ENCODE measurements at regions not wholly inside any gene's neighbourhood (a gene's known extent, or its start where the extent isn't known, plus 50 kb on each side); places are given as distances from the start of the nearest gene placed in this dataset.
"Not testable (repeated sequence)": the region's sequence is repeated elsewhere in the genome, so short reads cannot be mapped to it uniquely, and the experiment has no call there.

DNA sequence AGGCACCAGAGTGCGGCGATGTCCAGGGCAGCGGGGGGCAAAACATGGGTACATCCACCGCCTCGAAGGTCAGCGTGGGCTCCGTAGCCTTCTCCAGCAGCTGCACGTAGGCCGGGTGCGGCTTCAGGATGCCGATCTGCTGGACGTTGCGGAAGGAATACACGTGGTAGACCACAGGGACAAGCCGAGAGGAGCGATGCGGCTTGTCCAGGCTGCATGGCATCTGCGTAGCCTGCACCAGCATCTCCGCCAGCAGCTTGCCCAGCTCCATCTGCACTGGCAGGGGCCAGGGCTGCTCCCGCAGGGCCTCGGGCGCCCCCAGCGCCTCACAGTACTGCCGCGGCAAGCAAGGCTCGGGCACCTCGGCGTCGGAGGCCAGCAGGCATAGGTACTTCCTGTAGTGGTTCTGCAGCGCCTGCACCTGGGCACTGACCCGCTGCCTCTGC is 73.6 kb upstream of the MED13 start:
- H3K4me1 Mint-ChIP-seq, H3K9me3 Mint-ChIP-seq, POLR2A ChIA-PET, DNase-seq, H3K36me3 Mint-ChIP-seq, H3K27ac Mint-ChIP-seq, ATAC-seq: not testable (repeated sequence)
- Mint-ChIP-seq H3K4me3 (peak overlapping the region in 4 of 10 donors; percentile 7 to 57 (median 30)), H3K27me3 (peaks cover 11 to 64% (median 29%) of the 10 kb centered on the region in 5 donors)

DNA sequence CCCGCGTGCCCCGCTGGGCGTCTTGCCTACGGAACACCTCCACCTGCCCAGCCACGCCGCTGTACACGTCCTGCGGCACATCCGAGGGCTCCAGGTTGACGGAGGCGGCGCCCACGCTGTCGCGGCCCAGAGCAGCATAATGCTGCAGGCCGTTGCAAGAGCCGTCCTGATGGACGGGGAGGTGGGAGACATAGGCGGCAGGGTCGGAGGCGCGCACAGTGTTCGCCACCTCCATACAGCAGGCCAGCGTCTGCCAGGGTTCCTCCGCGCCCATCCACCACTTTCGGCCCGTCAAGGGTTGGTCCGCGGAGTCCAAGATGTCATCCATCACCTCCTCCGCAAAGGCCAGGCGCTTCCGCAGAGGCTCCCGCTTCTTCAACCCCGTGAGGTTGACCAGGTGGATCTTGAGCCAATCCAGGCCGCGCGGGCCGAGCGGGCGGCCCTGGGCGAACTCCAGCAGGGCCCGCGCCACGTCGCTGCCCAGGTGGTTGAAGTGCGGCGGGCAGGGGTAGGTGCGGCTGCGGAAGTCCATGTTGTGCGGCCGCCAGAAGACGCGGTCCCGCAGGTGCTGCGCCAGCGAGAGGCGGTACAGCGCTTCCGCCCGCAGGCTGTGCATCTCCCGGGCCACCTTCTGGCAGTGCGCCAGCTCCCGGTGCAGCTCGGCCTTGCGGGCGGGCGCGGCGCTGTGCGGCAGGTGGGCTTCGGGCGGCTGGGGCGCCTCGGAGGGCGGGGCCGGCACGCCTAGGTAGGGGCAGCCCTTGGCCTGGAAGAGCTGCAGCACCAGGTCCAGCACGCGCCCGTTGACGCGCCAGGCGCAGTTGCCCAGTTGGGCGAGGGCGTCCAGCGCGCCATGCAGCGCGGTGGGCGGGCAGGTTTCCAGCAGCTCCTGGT is 72.9 kb upstream of the MED13 start:
- Mint-ChIP-seq H3K27me3 (peaks cover 10 to 57% (median 29%) of the 10 kb centered on the region in 5 donors), H3K4me3 (peak overlapping the region in 4 of 10 donors; percentile 5 to 57 (median 6))
- ATAC-seq, DNase-seq, H3K27ac Mint-ChIP-seq, H3K36me3 Mint-ChIP-seq, POLR2A ChIA-PET, H3K4me1 Mint-ChIP-seq, H3K9me3 Mint-ChIP-seq: not testable (repeated sequence)

DNA sequence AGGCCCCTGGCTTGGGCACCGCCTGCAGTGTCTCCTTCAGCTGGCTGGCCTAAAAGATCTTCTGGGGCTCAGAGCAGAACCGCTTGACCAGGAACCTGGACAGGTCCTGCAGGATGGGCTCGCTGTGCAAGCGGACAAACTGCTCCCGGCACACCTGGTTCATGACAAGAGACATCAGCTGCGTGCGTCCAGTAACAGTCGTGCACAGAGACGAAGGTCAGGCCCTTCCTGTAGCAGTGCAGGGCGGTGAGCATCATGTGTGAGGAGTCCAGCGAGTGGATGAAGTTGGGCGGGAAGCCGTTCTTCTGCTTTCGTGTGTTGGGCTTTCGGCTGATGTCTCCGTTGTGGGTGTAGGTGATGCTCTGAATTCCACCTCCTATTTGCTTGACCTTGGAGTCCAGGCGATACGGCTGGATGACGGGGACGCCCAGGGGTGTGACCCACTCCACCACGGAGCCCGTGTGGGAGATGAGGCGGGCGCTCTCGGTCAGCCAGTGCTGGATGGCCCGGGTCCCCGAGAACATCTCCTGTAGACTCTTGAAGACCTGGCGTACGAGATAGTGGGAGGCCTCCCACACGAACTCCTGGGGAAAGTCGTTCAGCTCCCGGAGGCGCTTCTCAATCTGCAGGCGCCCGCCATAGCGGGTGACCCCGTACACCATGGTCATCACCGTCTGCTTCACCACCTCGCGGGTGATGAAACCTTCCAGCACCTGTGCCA is 72.1 kb upstream of the MED13 start:
- POLR2A ChIA-PET, H3K4me1 Mint-ChIP-seq, DNase-seq, H3K9me3 Mint-ChIP-seq, H3K27ac Mint-ChIP-seq, H3K36me3 Mint-ChIP-seq, ATAC-seq: not testable (repeated sequence)
- Mint-ChIP-seq H3K27me3 (peaks cover 7 to 49% (median 29%) of the 10 kb centered on the region in 5 donors), H3K4me3 (peak overlapping the region in 4 of 10 donors; percentile 6 to 27 (median 20))

DNA sequence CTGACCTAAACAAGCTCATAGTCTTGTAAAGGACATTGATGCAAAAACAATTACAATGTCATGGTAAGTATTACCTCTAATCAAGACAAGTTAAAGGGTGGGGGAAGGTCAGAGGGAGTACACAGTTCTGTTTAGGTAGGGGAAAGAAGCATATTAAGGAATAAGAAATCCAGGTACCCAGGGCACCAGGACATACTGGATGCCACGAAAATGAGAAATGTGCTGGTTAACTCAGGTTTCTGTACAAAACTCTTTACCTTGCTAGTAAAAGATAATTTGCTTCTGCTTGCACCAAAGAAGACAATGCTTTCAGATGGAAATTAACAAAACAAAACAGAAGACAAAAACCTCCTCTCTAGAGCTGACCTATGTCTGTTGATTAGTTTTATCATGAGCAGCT is 70.7 kb upstream of the MED13 start:
- Mint-ChIP-seq H3K36me3 (no peaks in the 10 kb centered on the region), H3K4me1 (peaks cover 0 to 5% (median 0%) of the 10 kb centered on the region in 4 donors), H3K9me3 (peaks cover 0 to 3% (median 0%) of the 10 kb centered on the region in 9 donors), H3K27ac (no peak overlapping the region), H3K4me3 (peak overlapping the region in 2 of 10 donors; percentile 27 to 48), H3K27me3 (peaks cover 6 to 43% (median 28%) of the 10 kb centered on the region in 5 donors)
- DNase-seq: no peak
- POLR2A ChIA-PET: no interaction called here
- no peak for ATAC-seq

DNA sequence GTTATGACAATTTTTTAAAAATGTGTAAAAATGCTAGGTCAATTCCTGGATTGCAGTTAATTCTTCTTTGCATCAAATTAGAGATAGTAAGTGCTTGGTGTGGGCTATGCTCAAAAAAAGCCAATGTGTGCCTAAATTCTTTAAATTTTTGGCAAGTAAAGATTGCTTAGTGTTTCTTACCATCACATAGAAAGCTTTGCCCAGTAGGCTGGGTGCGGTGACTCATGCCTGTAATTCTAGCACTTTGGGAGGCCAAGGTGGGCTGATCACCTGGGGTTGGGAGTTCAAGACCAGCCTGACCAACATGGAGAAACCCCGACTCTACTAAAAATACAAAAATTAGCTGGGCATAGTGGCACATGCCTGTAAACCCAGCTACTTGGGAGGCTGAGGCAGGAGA is 70.0 kb upstream of the MED13 start:
- H3K36me3 Mint-ChIP-seq, H3K9me3 Mint-ChIP-seq, ATAC-seq, H3K4me3 Mint-ChIP-seq, POLR2A ChIA-PET, H3K4me1 Mint-ChIP-seq, DNase-seq: not testable (repeated sequence)
- H3K27me3 Mint-ChIP-seq: peaks cover 3 to 38% (median 26%) of the 10 kb centered on the region in 5 donors
- H3K27ac Mint-ChIP-seq: peak overlapping the region in 1 of 10 donors; percentile 34

DNA sequence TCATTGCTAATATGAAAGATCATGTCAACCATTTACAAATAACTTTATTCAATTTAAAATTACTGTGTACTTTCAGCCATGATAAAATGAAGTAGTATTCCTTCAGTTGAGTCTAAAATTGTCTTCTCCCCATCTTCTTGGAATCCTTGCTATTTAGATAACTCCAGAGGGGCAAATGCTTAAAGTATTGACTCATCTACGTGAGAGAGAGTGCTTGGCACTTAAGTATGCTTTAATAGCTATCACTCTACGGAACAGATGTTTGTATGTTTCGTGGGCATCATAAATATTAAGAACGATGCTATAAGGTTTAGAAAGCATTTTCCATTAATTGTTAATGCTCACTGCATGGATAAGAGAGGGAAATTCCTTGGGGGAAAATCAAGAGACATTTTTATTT is 69.3 kb upstream of the MED13 start:
- DNase-seq (no peak), ATAC-seq (no peak)
- H3K36me3 Mint-ChIP-seq: no peaks in the 10 kb centered on the region
- peaks cover 3 to 34% (median 24%) of the 10 kb centered on the region in 5 donors for H3K27me3 Mint-ChIP-seq
- peaks cover 0 to 3% (median 0%) of the 10 kb centered on the region in 4 donors for H3K4me1 Mint-ChIP-seq
- POLR2A ChIA-PET: no interaction called here
- H3K27ac Mint-ChIP-seq: no peak overlapping the region
- no peak overlapping the region for H3K4me3 Mint-ChIP-seq
- peaks cover 0 to 3% (median 0%) of the 10 kb centered on the region in 9 donors for H3K9me3 Mint-ChIP-seq

DNA sequence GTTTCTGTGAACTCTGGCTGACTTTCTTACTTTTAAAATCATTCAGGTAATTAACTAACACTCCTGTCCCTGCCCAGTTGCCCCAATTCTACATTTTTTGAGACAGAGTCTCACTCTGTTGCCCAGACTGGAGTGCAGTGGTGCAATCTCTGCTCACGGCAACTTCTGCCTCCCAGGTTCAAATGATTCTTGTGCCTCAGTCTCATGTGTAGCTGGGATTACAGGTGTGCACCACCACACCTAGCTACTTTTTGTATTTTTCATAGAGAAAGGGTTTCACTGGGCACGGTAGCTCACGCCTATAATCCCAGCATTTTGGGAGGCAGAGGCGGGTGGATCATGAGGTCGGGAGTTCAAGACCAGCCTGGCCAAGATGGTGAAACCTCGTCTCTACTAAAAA is 66.2 kb upstream of the MED13 start:
- H3K36me3 Mint-ChIP-seq, ATAC-seq, H3K27ac Mint-ChIP-seq, DNase-seq, H3K9me3 Mint-ChIP-seq, H3K4me1 Mint-ChIP-seq, H3K4me3 Mint-ChIP-seq, POLR2A ChIA-PET: not testable (repeated sequence)
- peaks cover 2 to 17% (median 16%) of the 10 kb centered on the region in 5 donors for H3K27me3 Mint-ChIP-seq

DNA sequence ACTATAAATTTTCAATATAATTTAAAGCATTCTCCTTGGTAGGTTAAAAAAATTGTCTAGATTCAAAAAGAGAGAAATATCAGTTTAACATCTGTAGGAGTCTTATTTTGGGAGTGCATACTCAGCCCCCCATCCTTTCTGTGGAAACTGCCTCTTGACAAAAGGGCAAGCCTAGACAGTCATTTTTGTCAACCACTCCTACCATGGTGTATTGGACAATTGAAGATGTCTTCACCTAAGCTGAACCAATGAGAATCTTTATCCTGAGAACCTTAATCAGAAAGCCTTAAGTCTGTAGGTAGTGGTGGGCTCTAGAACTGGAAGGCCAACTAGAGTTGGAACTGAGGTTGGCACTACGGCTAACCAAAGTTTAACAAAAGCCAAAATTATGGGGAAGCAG is 65.7 kb upstream of the MED13 start:
- DNase-seq (no peak), ATAC-seq (no peak)
- POLR2A ChIA-PET: no interaction called here
- Mint-ChIP-seq H3K36me3 (peaks cover 0 to 3% (median 0%) of the 10 kb centered on the region in 3 donors), H3K27me3 (peaks cover 3 to 16% (median 14%) of the 10 kb centered on the region in 5 donors), H3K4me1 (peaks cover 0 to 5% (median 2%) of the 10 kb centered on the region in 4 donors), H3K27ac (no peak overlapping the region), H3K4me3 (no peak overlapping the region), H3K9me3 (peaks cover 0 to 3% (median 0%) of the 10 kb centered on the region in 9 donors)

DNA sequence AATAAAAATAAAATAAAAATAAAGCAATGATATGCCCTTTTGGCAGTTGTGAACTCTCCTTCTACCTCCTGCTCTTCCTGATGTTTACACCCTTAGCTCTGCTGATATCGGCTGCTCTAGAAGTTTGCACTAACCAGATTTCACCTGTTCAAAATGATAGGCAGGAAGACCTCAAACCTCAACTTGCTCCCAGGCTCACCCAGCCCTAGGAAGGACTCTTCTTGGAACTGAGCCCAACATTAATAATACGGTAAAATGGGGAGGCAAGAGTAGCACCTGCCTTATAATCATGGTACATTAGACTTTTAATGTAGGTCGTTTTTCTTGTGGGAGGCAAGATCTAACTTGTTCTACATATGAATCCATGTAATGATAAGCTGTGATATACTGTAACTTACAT is 61.2 kb upstream of the MED13 start:
- H3K9me3 Mint-ChIP-seq: no peaks in the 10 kb centered on the region
- POLR2A ChIA-PET: no interaction called here
- H3K27me3 Mint-ChIP-seq: peaks cover 14 to 31% (median 20%) of the 10 kb centered on the region in 5 donors
- DNase-seq: no peak
- H3K36me3 Mint-ChIP-seq: peaks cover 0 to 3% (median 0%) of the 10 kb centered on the region in 3 donors
- no peak for ATAC-seq
- peak overlapping the region in 1 of 10 donors; percentile 22 for H3K27ac Mint-ChIP-seq
- H3K4me1 Mint-ChIP-seq: peaks cover 0 to 8% (median 3%) of the 10 kb centered on the region in 4 donors
- no peak overlapping the region for H3K4me3 Mint-ChIP-seq

DNA sequence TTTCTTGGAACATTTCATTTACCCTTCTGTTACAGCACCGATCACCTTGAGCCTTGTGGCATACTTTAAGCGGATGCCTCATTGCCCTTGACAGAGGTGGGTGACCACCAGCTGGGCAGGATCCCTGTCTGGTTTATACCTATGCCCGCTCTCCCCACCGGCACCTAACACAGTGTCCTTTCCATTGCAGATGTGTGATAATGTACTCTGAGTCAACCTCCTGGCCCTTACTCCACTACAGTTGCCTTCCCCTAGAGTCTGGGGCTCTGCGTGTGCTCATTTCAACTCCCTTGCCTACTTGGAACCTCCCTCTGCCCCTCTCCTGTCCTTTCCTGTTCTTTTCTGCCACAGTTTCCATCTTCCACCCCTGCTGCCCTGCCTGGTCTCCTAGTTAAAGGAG is 60.2 kb upstream of the MED13 start:
- no peak for ATAC-seq
- H3K36me3 Mint-ChIP-seq: peaks cover 0 to 3% (median 0%) of the 10 kb centered on the region in 3 donors
- peaks cover 13 to 31% (median 19%) of the 10 kb centered on the region in 5 donors for H3K27me3 Mint-ChIP-seq
- POLR2A ChIA-PET: no interaction called here
- H3K9me3 Mint-ChIP-seq: no peaks in the 10 kb centered on the region
- H3K27ac Mint-ChIP-seq: peak overlapping the region in 1 of 10 donors; percentile 2
- no peak for DNase-seq
- H3K4me1 Mint-ChIP-seq: peaks cover 0 to 11% (median 3%) of the 10 kb centered on the region in 4 donors
- H3K4me3 Mint-ChIP-seq: no peak overlapping the region

DNA sequence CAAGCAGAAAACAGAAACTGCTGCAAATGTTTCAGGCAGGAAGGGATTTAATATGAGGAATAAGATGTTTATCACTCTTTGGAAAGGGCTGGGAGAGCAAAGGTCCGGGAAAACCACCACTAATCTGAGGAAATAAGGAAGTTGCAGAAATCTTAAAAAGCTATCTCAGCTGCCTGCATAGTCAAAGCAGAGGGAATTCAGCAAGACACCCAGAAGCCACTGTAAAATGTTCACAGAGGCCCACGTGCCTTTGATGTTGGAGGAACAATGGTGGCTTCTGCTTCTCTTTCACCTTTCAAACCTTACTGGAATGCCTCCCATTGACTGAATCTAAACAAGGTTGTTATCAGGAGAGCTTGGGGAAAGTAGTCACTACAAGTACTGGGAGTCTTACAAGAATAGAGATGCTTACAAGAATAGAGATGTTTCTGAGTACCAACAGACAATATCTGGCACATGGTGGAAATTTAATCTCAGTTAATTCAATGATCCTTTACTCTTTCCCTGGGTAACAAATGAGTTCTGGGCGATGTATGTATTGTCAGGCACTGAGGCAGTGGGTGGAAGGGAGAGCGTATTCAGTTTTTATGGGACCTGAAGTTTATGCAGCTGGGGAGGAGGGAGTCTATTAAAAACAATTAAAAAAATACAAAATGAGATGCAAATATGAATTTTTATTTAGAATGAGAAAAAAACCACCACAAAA is 56.1 kb upstream of the MED13 start:
- no peaks in the 10 kb centered on the region for H3K9me3 Mint-ChIP-seq
- peaks cover 0 to under 1% (median 0%) of the 10 kb centered on the region in 3 donors for H3K36me3 Mint-ChIP-seq
- H3K27ac Mint-ChIP-seq: no peak overlapping the region
- no peak overlapping the region for H3K4me3 Mint-ChIP-seq
- DNase-seq (no peak), ATAC-seq (no peak)
- peaks cover 0 to 8% (median 1%) of the 10 kb centered on the region in 4 donors for H3K4me1 Mint-ChIP-seq
- POLR2A ChIA-PET: no interaction called here
- H3K27me3 Mint-ChIP-seq: peaks cover 8 to 26% (median 13%) of the 10 kb centered on the region in 5 donors

DNA sequence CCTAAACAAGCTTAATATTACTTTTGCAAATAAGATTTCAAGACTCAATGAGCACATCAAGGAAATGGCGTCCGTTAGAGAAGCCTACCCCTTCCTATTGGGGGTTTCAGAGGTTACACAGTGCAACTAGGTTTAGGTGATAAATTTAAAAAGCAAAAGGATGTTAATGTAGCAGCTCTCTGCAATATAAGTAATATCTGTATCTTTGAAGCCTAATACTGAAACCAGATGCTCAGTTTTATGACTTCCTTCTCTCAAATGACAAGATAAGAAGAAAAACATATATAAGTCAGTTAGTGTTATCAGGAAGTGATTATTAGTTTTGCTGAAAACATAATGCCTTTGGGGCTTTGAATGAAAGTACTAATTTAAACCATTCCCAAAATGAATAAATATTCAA is 54.3 kb upstream of the MED13 start:
- no peaks in the 10 kb centered on the region for H3K36me3 Mint-ChIP-seq
- H3K27ac Mint-ChIP-seq: no peak overlapping the region
- no peak for ATAC-seq
- no peak for DNase-seq
- peaks cover 0 to 2% (median 0%) of the 10 kb centered on the region in 9 donors for H3K9me3 Mint-ChIP-seq
- no peak overlapping the region for H3K4me3 Mint-ChIP-seq
- peaks cover 0 to 6% (median under 1%) of the 10 kb centered on the region in 4 donors for H3K4me1 Mint-ChIP-seq
- POLR2A ChIA-PET: no interaction called here
- peaks cover 4 to 8% (median 5%) of the 10 kb centered on the region in 5 donors for H3K27me3 Mint-ChIP-seq

All from naive thymus-derived CD8-positive, alpha-beta T cell (primary cell).